HepG2 (cell line): ENCODE measurements at regions not wholly inside any gene's neighbourhood (a gene's known extent, or its start where the extent isn't known, plus 50 kb on each side); places are given as distances from the start of the nearest gene placed in this dataset.

Experiments
- ARID5B ChIP-seq: IDR thresholded peaks from 2 replicates; pipeline ENCODE4 v1.4.0; 2020; ENCODE audit warnings: mild to moderate bottlenecking, missing genetic modification reagents
- BRD4 ChIP-seq: sonication (generic); formaldehyde crosslinking; IDR thresholded peaks from 2 replicates; pipeline ENCODE4 v1.4.0; 2020; ENCODE audit warnings: missing genetic modification reagents
- ELF4 ChIP-seq: sonication (generic); formaldehyde crosslinking; IDR thresholded peaks from 2 replicates; pipeline ENCODE4 v1.5.0; 2020; ENCODE audit warnings: missing genetic modification reagents, mild to moderate bottlenecking, moderate library complexity, borderline replicate concordance
- GABPA ChIP-seq, 2 experiments: IDR thresholded peaks; 2 replicates each; pipeline ENCODE4 v1.6.1; 2011 to 2016; ENCODE audit warnings: low read depth in 2 of 2, low read length in 1 of 2, missing biosample characterization in 1 of 2, missing genetic modification characterization in 1 of 2
- GTF3A ChIP-seq: sonication (generic); formaldehyde crosslinking; conservative IDR thresholded peaks from 2 replicates; pipeline ENCODE4 v1.4.0; 2020; ENCODE audit warnings: mild to moderate bottlenecking, missing genetic modification reagents
- HNRNPUL1 ChIP-seq: fragments of 200-400 bp; formaldehyde crosslinking; IDR thresholded peaks from 2 replicates; pipeline ENCODE4 v1.6.1; 2017; ENCODE audit warnings: low read depth, mild to moderate bottlenecking, low read length, moderate library complexity
- MXD1 ChIP-seq: sonication (generic); formaldehyde crosslinking; IDR thresholded peaks from 2 replicates; pipeline ENCODE4 v1.4.0; 2020; ENCODE audit warnings: mild to moderate bottlenecking, missing genetic modification reagents
- PREB ChIP-seq: sonication (generic); formaldehyde crosslinking; IDR thresholded peaks from 2 replicates; pipeline ENCODE4 v1.4.0; 2020; ENCODE audit warnings: missing genetic modification reagents
- RARG ChIP-seq: sonication (generic); formaldehyde crosslinking; IDR thresholded peaks from 2 replicates; pipeline ENCODE4 v1.4.0; 2020; ENCODE audit warnings: low read depth, mild to moderate bottlenecking, missing genetic modification reagents
- SMARCE1 ChIP-seq: fragments of 450-650 bp; IDR thresholded peaks from 2 replicates; pipeline ENCODE4 v1.6.1; 2017; ENCODE audit warnings: borderline replicate concordance
- SOX13 ChIP-seq, 3 experiments: fragments of 450-650 bp in 1 of 3; sonication (generic) in 1 of 3; formaldehyde crosslinking in 1 of 3; IDR thresholded peaks in 2 of 3; conservative IDR thresholded peaks in 1 of 3; 2 replicates each; pipeline versions ENCODE4 v1.5.0 to v1.6.1; 2016 to 2020; ENCODE audit warnings: antibody characterized with exemption in 1 of 3, mild to moderate bottlenecking in 1 of 3, missing compliant biosample characterization in 1 of 3, missing genetic modification reagents in 1 of 3, moderate library complexity in 1 of 3
- TBL1XR1 ChIP-seq: fragments of 150-350 bp; IDR thresholded peaks from 2 replicates; pipeline ENCODE4 v1.6.1; 2014; ENCODE audit warnings: borderline replicate concordance, low read length; ENCODE audit not compliant: partially characterized antibody
- THYN1 ChIP-seq: sonication (generic); formaldehyde crosslinking; IDR thresholded peaks from 2 replicates; pipeline ENCODE4 v1.8.1; 2023; ENCODE audit warnings: low read depth, mild to moderate bottlenecking, moderate library complexity, missing genetic modification reagents, borderline replicate concordance
- ZBTB43 ChIP-seq: sonication (generic); formaldehyde crosslinking; conservative IDR thresholded peaks from 2 replicates; pipeline ENCODE4 v1.4.0; 2020; ENCODE audit warnings: missing genetic modification reagents
- ZFP82 ChIP-seq: sonication (generic); formaldehyde crosslinking; IDR thresholded peaks from 2 replicates; pipeline ENCODE4 v1.5.1; 2020; ENCODE audit warnings: mild to moderate bottlenecking, missing genetic modification reagents, borderline replicate concordance
- ZGPAT ChIP-seq: IDR thresholded peaks from 2 replicates; pipeline ENCODE4 v1.6.1; 2016; ENCODE audit warnings: mild to moderate bottlenecking
- ZNF337 ChIP-seq: sonication (generic); formaldehyde crosslinking; IDR thresholded peaks from 2 replicates; pipeline ENCODE4 v1.5.1; 2020; ENCODE audit warnings: missing genetic modification reagents, low read depth, mild to moderate bottlenecking, borderline replicate concordance
- ZNF878 ChIP-seq: sonication (generic); formaldehyde crosslinking; IDR thresholded peaks from 2 replicates; pipeline ENCODE4 v1.8.1; 2023; ENCODE audit warnings: mild to moderate bottlenecking, missing genetic modification reagents, moderate library complexity

GRCh38 chr2:234795272-234795920, 156.4 kb upstream of the SH3BP4 start (continued):
- no peak for TF ChIP-seq GABPA (IDR thresholded peaks at IDR 0.05; ENCODE audit: low read depth, low read length)
- no peak for TF ChIP-seq GABPA (CRISPR knock-in tag; IDR thresholded peaks at IDR 0.05; ENCODE audit: low read depth)
- peak; percentile 57; the same call in 1 of the 2 replicates for TF ChIP-seq ZGPAT
- TF ChIP-seq SMARCE1: no peak
- TF ChIP-seq RARG (CRISPR knock-in tag): no peak
- TF ChIP-seq MXD1: no peak
- no peak for TF ChIP-seq ELF4 (CRISPR knock-in tag)
- TF ChIP-seq ZNF337 (CRISPR knock-in tag): no peak
- TF ChIP-seq ZBTB43 (CRISPR knock-in tag): no peak
- no peak for TF ChIP-seq PREB
- no peak for TF ChIP-seq BRD4 (CRISPR knock-in tag)
- no peak; the same call in 1 of the 2 replicates for TF ChIP-seq ZNF878
- no peak for TF ChIP-seq THYN1 (CRISPR knock-in tag)
- TF ChIP-seq TBL1XR1: peak; percentile 49
- no peak for TF ChIP-seq HNRNPUL1
- TF ChIP-seq GTF3A: no peak
- TF ChIP-seq ZFP82 (CRISPR knock-in tag): no peak
- peak; percentile 84 for TF ChIP-seq ARID5B (CRISPR knock-in tag)
- no peak for TF ChIP-seq SOX13 (IDR thresholded peaks at IDR 0.05)
- TF ChIP-seq SOX13 (CRISPR knock-in tag; conservative IDR thresholded peaks at IDR 0.05 in 1 of 2, IDR thresholded peaks at IDR 0.05 in 1 of 2): peak in 1 of 2 experiments; percentile 54; a peak in 2 of 4 replicates
